Osteocyte (in vitro differentiated cells): ENCODE measurements at regions not wholly inside any gene's neighbourhood (a gene's known extent, or its start where the extent isn't known, plus 50 kb on each side); places are given as distances from the start of the nearest gene placed in this dataset.
"Not testable (repeated sequence)": the region's sequence is repeated elsewhere in the genome, so short reads cannot be mapped to it uniquely, and the experiment has no call there.

Experiments used
- DNase-seq: peaks from one replicate; pipeline ENCODE4 v3.0.0; 2021; ENCODE audit warnings: mixed read lengths; ENCODE audit not compliant: unreplicated experiment; ENCODE audit errors: extremely low spot score
- H3K27ac Mint-ChIP-seq: one replicate; pipeline ENCODE4 v1.8.0; 2021; ENCODE audit warnings: mild to moderate bottlenecking, mixed read lengths; ENCODE audit not compliant: unreplicated experiment
- H3K27me3 Mint-ChIP-seq: one replicate; pipeline ENCODE4 v1.8.0; 2021; ENCODE audit warnings: mixed read lengths; ENCODE audit not compliant: unreplicated experiment
- H3K36me3 Mint-ChIP-seq: one replicate; pipeline ENCODE4 v1.8.0; 2021; ENCODE audit warnings: mixed read lengths; ENCODE audit not compliant: unreplicated experiment
- H3K4me1 Mint-ChIP-seq: one replicate; pipeline ENCODE4 v1.8.0; 2021; ENCODE audit warnings: mixed read lengths; ENCODE audit not compliant: unreplicated experiment
- H3K4me3 Mint-ChIP-seq: one replicate; pipeline ENCODE4 v1.8.0; 2021; ENCODE audit warnings: mild to moderate bottlenecking, moderate library complexity, mixed read lengths; ENCODE audit not compliant: unreplicated experiment
- H3K9me3 Mint-ChIP-seq: one replicate; pipeline ENCODE4 v1.8.0; 2021; ENCODE audit warnings: mixed read lengths; ENCODE audit not compliant: unreplicated experiment
- TF ChIP-seq, protein P1 (sequence below): fragments of 200-600 bp; sonication (generic); IDR thresholded peaks from 2 replicates; pipeline ENCODE4 v1.5.0; 2021; ENCODE audit warnings: antibody characterized with exemption, mild to moderate bottlenecking, moderate library complexity

DNA sequence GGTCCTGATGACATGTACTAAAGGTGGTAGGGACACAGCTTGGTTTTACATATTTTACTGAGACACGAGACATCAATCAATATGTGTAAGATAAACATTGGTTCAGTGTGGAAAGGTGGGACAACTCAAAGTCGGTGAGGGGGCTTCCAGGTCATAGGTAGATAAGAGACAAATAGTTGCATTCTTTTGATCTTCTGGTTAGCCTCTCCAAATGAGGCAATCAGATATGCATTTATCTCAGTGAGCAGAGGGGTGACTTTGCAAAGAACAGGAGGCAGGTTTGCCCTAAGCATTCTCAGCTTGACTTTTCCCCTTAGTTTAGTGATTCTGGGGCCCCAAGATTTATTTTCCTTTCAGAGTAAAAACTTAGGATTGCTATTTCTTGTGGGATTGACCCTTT lies 706.9 kb downstream of the GLUD2 start:
- no peaks in the 10 kb centered on the region for H3K4me1 Mint-ChIP-seq
- no peak overlapping the region for H3K4me3 Mint-ChIP-seq
- no peaks in the 10 kb centered on the region for H3K27me3 Mint-ChIP-seq
- no peak overlapping the region for H3K27ac Mint-ChIP-seq
- no peak for DNase-seq
- peaks cover 22% of the 10 kb centered on the region for H3K9me3 Mint-ChIP-seq
- no peaks in the 10 kb centered on the region for H3K36me3 Mint-ChIP-seq
- TF ChIP-seq, protein P1, sequence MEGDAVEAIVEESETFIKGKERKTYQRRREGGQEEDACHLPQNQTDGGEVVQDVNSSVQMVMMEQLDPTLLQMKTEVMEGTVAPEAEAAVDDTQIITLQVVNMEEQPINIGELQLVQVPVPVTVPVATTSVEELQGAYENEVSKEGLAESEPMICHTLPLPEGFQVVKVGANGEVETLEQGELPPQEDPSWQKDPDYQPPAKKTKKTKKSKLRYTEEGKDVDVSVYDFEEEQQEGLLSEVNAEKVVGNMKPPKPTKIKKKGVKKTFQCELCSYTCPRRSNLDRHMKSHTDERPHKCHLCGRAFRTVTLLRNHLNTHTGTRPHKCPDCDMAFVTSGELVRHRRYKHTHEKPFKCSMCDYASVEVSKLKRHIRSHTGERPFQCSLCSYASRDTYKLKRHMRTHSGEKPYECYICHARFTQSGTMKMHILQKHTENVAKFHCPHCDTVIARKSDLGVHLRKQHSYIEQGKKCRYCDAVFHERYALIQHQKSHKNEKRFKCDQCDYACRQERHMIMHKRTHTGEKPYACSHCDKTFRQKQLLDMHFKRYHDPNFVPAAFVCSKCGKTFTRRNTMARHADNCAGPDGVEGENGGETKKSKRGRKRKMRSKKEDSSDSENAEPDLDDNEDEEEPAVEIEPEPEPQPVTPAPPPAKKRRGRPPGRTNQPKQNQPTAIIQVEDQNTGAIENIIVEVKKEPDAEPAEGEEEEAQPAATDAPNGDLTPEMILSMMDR, result no peak

DNA sequence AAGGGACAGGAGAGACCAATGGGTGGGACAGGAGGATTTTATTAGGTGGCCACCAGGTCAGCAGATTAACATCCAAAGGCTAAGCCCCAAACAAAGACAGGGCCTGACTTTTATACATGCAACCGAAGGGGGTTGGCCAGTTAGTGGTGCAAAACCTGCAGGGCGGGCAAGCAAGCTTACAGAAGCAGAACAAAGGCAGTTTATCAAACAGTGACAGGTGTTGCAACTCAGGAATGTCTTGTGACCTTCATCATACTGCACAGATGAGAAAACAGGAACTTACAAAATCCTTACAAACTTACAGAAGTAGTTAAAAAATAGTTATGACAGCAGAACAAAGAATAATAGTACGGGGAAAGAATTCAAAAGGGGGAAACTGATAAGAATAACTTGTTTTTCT lies 708.1 kb downstream of the GLUD2 start:
- DNase-seq, result no peak

DNA sequence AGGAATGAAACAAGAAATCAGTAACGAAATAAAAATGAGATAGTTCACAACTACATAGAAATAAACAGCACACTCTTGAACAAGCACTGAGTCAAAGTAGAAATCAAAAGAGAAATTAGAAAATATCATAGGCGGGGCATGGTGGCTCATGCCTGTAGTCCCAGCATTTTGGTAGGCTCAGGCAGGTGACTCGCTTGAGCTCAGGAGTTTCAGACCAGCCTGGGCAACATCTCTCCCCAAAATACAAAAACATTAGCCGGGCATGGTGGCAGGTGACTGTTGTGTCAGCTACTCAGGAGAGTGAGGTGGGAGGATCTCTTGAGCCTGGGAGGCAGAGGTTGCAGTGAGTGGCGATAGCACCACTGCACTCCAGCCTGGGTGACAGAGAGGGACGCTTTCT lies 714.4 kb downstream of the GLUD2 start:
- no peak for DNase-seq
- H3K4me1 Mint-ChIP-seq, result no peaks in the 10 kb centered on the region
- TF ChIP-seq, protein P1, result no peak
- no peaks in the 10 kb centered on the region for H3K36me3 Mint-ChIP-seq
- H3K9me3 Mint-ChIP-seq, result no peaks in the 10 kb centered on the region
- no peak overlapping the region for H3K4me3 Mint-ChIP-seq
- H3K27ac Mint-ChIP-seq, result no peak overlapping the region
- no peaks in the 10 kb centered on the region for H3K27me3 Mint-ChIP-seq

More for the DNA sequence above, 708.1 kb downstream of the GLUD2 start:
- Mint-ChIP-seq H3K27me3 (no peaks in the 10 kb centered on the region), H3K9me3 (peaks cover 13% of the 10 kb centered on the region), H3K4me3 (no peak overlapping the region), H3K4me1 (no peaks in the 10 kb centered on the region), H3K36me3 (no peaks in the 10 kb centered on the region), H3K27ac (no peak overlapping the region)
- TF ChIP-seq, protein P1, result no peak

DNA sequence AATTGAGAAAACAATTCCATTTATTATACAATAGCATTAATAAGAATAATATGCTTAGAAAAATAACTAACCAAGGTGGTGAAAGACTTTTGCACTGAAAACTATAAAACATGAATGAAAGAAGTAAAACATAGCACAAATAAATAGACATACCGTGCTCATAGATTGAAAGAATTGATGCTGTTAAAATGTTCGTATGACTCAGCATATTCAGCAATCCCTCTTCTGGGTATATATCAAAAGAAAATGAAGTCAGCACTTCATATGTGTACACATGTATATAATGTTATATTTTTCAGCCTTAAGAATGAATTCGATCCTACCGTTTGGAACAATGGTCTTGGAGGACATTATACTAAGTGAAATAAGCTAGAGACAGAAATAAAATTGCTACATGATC lies 716.3 kb downstream of the GLUD2 start:
- TF ChIP-seq, protein P1, result no peak
- H3K36me3 Mint-ChIP-seq, result no peaks in the 10 kb centered on the region
- H3K4me3 Mint-ChIP-seq, result no peak overlapping the region
- H3K27ac Mint-ChIP-seq, result no peak overlapping the region
- no peaks in the 10 kb centered on the region for H3K4me1 Mint-ChIP-seq
- DNase-seq, result no peak
- peaks cover 4% of the 10 kb centered on the region for H3K9me3 Mint-ChIP-seq
- no peaks in the 10 kb centered on the region for H3K27me3 Mint-ChIP-seq

DNA sequence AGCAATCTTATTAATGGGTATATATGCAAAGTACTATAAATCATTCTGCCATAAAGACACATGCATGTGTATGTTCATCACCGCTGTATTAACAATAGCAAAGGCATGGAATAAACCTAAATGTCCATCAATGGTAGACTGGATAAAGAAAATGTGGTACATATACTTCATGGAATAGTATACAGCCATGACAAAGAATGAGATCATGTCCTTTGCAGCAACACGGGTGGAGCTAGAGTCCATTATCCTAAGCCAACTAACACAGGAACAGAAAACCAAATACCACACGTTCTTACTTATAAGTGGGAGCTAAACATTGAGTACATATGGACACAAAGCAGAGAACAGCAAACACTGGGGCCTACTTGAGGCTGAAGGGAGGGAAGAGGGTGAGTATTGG lies 720.8 kb downstream of the GLUD2 start:
- H3K27me3 Mint-ChIP-seq, H3K27ac Mint-ChIP-seq, H3K4me3 Mint-ChIP-seq, H3K36me3 Mint-ChIP-seq, H3K4me1 Mint-ChIP-seq, DNase-seq: not testable (repeated sequence)
- H3K9me3 Mint-ChIP-seq, result peaks cover 14% of the 10 kb centered on the region

DNA sequence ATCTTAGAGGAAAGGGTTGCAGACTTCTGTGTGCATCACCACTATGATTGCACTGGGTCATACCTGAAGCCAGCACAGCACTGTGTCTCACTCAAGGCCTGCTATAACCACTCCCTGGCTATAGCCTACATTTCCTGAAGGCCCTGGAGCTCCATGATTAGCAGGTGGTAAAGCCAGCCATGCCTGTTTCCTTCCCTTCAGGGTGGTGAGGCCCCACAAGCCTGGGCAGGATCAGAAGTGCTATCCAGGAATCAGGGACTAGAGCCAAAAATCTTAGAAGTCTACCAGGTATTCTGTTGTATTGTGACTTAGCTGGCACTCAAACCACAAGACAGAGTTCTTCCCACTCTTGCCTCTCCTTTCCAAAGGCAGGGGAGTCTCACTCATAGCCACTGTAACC lies 734.6 kb downstream of the GLUD2 start:
- Mint-ChIP-seq H3K4me3 (no peak overlapping the region), H3K36me3 (no peaks in the 10 kb centered on the region), H3K27me3 (no peaks in the 10 kb centered on the region), H3K9me3 (peaks cover 4% of the 10 kb centered on the region), H3K27ac (no peak overlapping the region), H3K4me1 (no peaks in the 10 kb centered on the region)
- TF ChIP-seq, protein P1, result no peak
- DNase-seq, result no peak
